HG03097 (cell line): ENCODE measurements at regions not wholly inside any gene's neighbourhood (a gene's known extent, or its start where the extent isn't known, plus 50 kb on each side); places are given as distances from the start of the nearest gene placed in this dataset.

Source experiments
- ATAC-seq: cut with Tn5 transposase; IDR thresholded peaks from one replicate; pipeline ENCODE4 v1.9.1; 2021; ENCODE audit not compliant: unreplicated experiment, low FRiP score

- ATAC-seq = no peak
These were observed 450.6 kb downstream of the TUSC7 start for GRCh38 chr3:117160176-117160575.

- ATAC-seq = no peak
These were observed 452.2 kb downstream of the TUSC7 start for GRCh38 chr3:117161816-117162215.

- ATAC-seq = no peak
These were observed 455.6 kb downstream of the TUSC7 start for GRCh38 chr3:117165176-117165575.

GRCh38 chr3:117165601-117166051, 456.0 kb downstream of the TUSC7 start:
- ATAC-seq = no peak

GRCh38 chr3:117168896-117169295, 459.3 kb downstream of the TUSC7 start:
- ATAC-seq = no peak

- no peak for ATAC-seq
These were observed 460.5 kb downstream of the TUSC7 start for GRCh38 chr3:117170094-117170493.

GRCh38 chr3:117171124-117171523, 461.5 kb downstream of the TUSC7 start:
- no peak for ATAC-seq

GRCh38 chr3:117172426-117172825, 462.8 kb downstream of the TUSC7 start:
- no peak for ATAC-seq

- no peak for ATAC-seq
These were observed 471.6 kb downstream of the TUSC7 start for GRCh38 chr3:117181222-117181621.

- ATAC-seq = no peak
These were observed 475.0 kb downstream of the TUSC7 start for GRCh38 chr3:117184574-117184973.

GRCh38 chr3:117191245-117191644, 481.7 kb downstream of the TUSC7 start:
- no peak for ATAC-seq

GRCh38 chr3:117192888-117193287, 483.3 kb downstream of the TUSC7 start:
- no peak for ATAC-seq

- ATAC-seq = no peak
These were observed 483.8 kb downstream of the TUSC7 start for GRCh38 chr3:117193390-117193789.

GRCh38 chr3:117195034-117195433, 485.5 kb downstream of the TUSC7 start:
- ATAC-seq = no peak

GRCh38 chr3:117200962-117201361, 491.4 kb downstream of the TUSC7 start:
- ATAC-seq = no peak

GRCh38 chr3:117201901-117202774, 492.6 kb downstream of the TUSC7 start:
- ATAC-seq = no peak

GRCh38 chr3:117217355-117217754, 507.8 kb downstream of the TUSC7 start:
- ATAC-seq = peak; percentile 84

GRCh38 chr3:117217760-117218316, 508.3 kb downstream of the TUSC7 start:
- no peak for ATAC-seq

GRCh38 chr3:117218641-117219048, 509.1 kb downstream of the TUSC7 start:
- ATAC-seq = no peak

GRCh38 chr3:117219296-117219695, 509.7 kb downstream of the TUSC7 start:
- ATAC-seq = no peak

GRCh38 chr3:117226932-117227331, 517.4 kb downstream of the TUSC7 start:
- peak; percentile 77 for ATAC-seq

- no peak for ATAC-seq
These were observed 518.9 kb downstream of the TUSC7 start for GRCh38 chr3:117228466-117228865.
